GM21786 (cell line): ENCODE measurements at regions not wholly inside any gene's neighbourhood (a gene's known extent, or its start where the extent isn't known, plus 50 kb on each side); places are given as distances from the start of the nearest gene placed in this dataset.
"Not testable (repeated sequence)": the region's sequence is repeated elsewhere in the genome, so short reads cannot be mapped to it uniquely, and the experiment has no call there.

ENCODE experiments used
- ATAC-seq: cut with Tn5 transposase; IDR thresholded peaks from one replicate; pipeline ENCODE4 v1.9.1; 2021; ENCODE audit not compliant: unreplicated experiment

GRCh38 chr1:38758820-38759219 is 100.8 kb downstream of the RRAGC start:
- ATAC-seq: no peak

- no peak for ATAC-seq
Observed at GRCh38 chr1:38746941-38747600, 112.5 kb downstream of the RRAGC start.

GRCh38 chr1:38746402-38746935 is 113.1 kb downstream of the RRAGC start:
- no peak for ATAC-seq

- ATAC-seq: no peak
Observed at GRCh38 chr1:38745476-38746401, 113.8 kb downstream of the RRAGC start.

GRCh38 chr1:38744452-38745350 is 114.9 kb downstream of the RRAGC start:
- ATAC-seq: no peak

- no peak for ATAC-seq
Observed at GRCh38 chr1:38743184-38743583, 116.4 kb downstream of the RRAGC start.

GRCh38 chr1:38741341-38741740 is 118.2 kb downstream of the RRAGC start:
- ATAC-seq: no peak

GRCh38 chr1:38740487-38740886 is 119.1 kb downstream of the RRAGC start:
- no peak for ATAC-seq

GRCh38 chr1:38738207-38738606 is 121.4 kb downstream of the RRAGC start:
- ATAC-seq: no peak

GRCh38 chr1:38736399-38736798 is 123.2 kb downstream of the RRAGC start:
- no peak for ATAC-seq

- no peak for ATAC-seq
Observed at GRCh38 chr1:38735651-38736161, 123.9 kb downstream of the RRAGC start.

GRCh38 chr1:38733761-38734160 is 125.8 kb downstream of the RRAGC start:
- no peak for ATAC-seq

- no peak for ATAC-seq
Observed at GRCh38 chr1:38730511-38731397, 128.8 kb downstream of the RRAGC start.

GRCh38 chr1:38728585-38728908 is 131.0 kb downstream of the RRAGC start:
- ATAC-seq: no peak

- ATAC-seq: no peak
Observed at GRCh38 chr1:38727684-38728584, 131.6 kb downstream of the RRAGC start.

GRCh38 chr1:38725321-38725961 is 134.1 kb downstream of the RRAGC start:
- ATAC-seq: not testable (repeated sequence)

- no peak for ATAC-seq
Observed at GRCh38 chr1:38724160-38725131, 135.1 kb downstream of the RRAGC start.
